ENCODE measurements at regions not wholly inside any gene's neighbourhood (a gene's known extent, or its start where the extent isn't known, plus 50 kb on each side); places are given as distances from the start of the nearest gene placed in this dataset.

GRCh38 chr12:87671757-87672156, 357.4 kb downstream of the C12orf50 start:
- Histone ChIP-seq H3K4me2 (ENCODE audit: insufficient read depth, low read length) (no peak overlapping the region), H3K27me3 (ENCODE audit: control insufficient read depth in 2 of 2, insufficient read depth in 2 of 2, low read length in 2 of 2) (no peaks in the 10 kb centered on the region), H3K36me3 (ENCODE audit: control insufficient read depth in 2 of 2, extremely low read depth in 1 of 2, insufficient read depth in 2 of 2, low read length in 2 of 2) (no peaks in the 10 kb centered on the region), H3K9ac (replicated peaks; ENCODE audit: extremely low read depth, insufficient read depth, low read length) (no peak overlapping the region), H3K9me1 (replicated peaks; ENCODE audit: control insufficient read depth, extremely low read depth, insufficient read depth, low read length) (no peaks in the 10 kb centered on the region), H3K4me1 (ENCODE audit: control insufficient read depth, extremely low read depth, insufficient read depth, low read length) (no peaks in the 10 kb centered on the region), H3K79me2 (ENCODE audit: control insufficient read depth, insufficient read depth, low read length) (no peaks in the 10 kb centered on the region), H3K9me3 (replicated peaks; ENCODE audit: control insufficient read depth, insufficient read depth, low read length) (no peaks in the 10 kb centered on the region), H4K20me1 (replicated peaks; ENCODE audit: control insufficient read depth, extremely low read depth, insufficient read depth, low read length) (no peaks in the 10 kb centered on the region), H2AFZ (ENCODE audit: low read depth, low read length) (no peak overlapping the region), H3K27ac (ENCODE audit: insufficient read depth, low read depth, low read length) (no peak overlapping the region), H3K4me3 (replicated peaks in 1 of 3; ENCODE audit: insufficient read depth in 1 of 3, low read depth in 1 of 3, low read length in 3 of 3) (no peak overlapping the region)
- BruUV-seq (replicated peaks): no TSS peak
- ChIA-PET CTCF (no interaction called here), POLR2A (no interaction called here)
- TF ChIP-seq GATA2 (IDR thresholded peaks at IDR 0.05; ENCODE audit: insufficient read depth, insufficient read length, low read depth, low read length) (no peak), MAX (IDR thresholded peaks at IDR 0.05; ENCODE audit: insufficient read depth, insufficient read length) (no peak), POLR2AphosphoS5 (IDR thresholded peaks at IDR 0.05; ENCODE audit: insufficient read depth, low read depth, low read length) (no peak), EZH2 (IDR thresholded peaks at IDR 0.05; ENCODE audit: borderline replicate concordance, low read depth, low read length, severe bottlenecking) (no peak), CTCF (IDR thresholded peaks at IDR 0.05; ENCODE audit: extremely low read depth in 1 of 2, insufficient read depth in 1 of 2, low read depth in 1 of 2, low read length in 2 of 2) (no peak), POLR2A (IDR thresholded peaks at IDR 0.05; ENCODE audit: low read depth, low read length) (no peak), JUN (IDR thresholded peaks at IDR 0.05; ENCODE audit: borderline replicate concordance, insufficient read depth, insufficient read length, low read depth) (no peak), FOS (IDR thresholded peaks at IDR 0.05; ENCODE audit: borderline replicate concordance, insufficient read depth, low read length) (no peak), MYC (IDR thresholded peaks at IDR 0.05; ENCODE audit: low read depth, low read length) (no peak)
- dilution Hi-C loops (cut with MboI; ENCODE audit: extremely low pct_ligation_motif_present, low sequenced_read_pairs) (no loop called here), intact Hi-C loops (cut with micrococcal nuclease) (no loop called here)
- no peak for DNase-seq (ENCODE audit: low read depth, low spot score)
- FAIRE-seq: no peak

Measured in endothelial cell of umbilical vein (primary cell).